ENCODE measurements at regions not wholly inside any gene's neighbourhood (a gene's known extent, or its start where the extent isn't known, plus 50 kb on each side); places are given as distances from the start of the nearest gene placed in this dataset.

DNA sequence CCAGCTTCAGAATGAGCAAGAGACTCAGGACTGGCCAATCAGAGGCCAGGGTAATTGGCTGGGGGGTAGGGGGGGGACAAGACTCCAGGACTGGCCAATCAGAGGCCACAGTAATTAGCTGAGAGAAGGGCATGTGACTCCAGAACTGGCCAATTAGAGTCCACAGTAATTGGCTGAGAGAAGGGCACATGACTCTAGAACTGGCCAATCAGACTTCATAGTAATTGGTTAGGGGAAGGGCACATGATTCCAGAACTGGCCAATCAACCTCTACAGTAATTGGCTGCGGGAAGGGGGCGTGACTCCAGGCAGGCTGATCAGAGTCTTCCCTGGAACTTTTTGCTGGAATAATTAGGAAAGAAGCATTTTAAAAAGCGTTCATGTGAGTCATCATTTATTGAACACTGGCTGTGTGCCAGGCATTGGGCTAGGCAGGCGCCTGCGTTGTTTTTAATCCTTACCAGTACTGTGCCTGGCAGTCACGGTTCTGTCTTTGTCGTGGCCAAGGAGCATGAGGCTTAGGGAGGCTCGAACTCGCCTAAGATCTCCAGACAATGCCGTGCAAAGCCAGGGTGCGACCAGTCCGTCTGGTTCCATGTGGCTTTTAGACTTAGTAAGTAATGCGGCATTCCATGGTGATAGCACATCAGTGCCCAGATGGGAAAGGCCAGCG, 508.1 kb downstream of the TBC1D22A start:
- no peak for TF ChIP-seq STAT1 (IDR thresholded peaks at IDR 0.05; ENCODE audit: unreplicated experiment)
- no peak for TF ChIP-seq CTCF (conservative IDR thresholded peaks at IDR 0.05; ENCODE audit: low read depth in 2 of 2)
- TF ChIP-seq EZH2phosphoT487 (IDR thresholded peaks at IDR 0.05; ENCODE audit: unreplicated experiment): no peak
- TF ChIP-seq JUNB (IDR thresholded peaks at IDR 0.05; ENCODE audit: unreplicated experiment): no peak

Data from GM23338 (cell line).